ENCODE measurements at regions not wholly inside any gene's neighbourhood (a gene's known extent, or its start where the extent isn't known, plus 50 kb on each side); places are given as distances from the start of the nearest gene placed in this dataset.

- Histone ChIP-seq H3K27ac (no peak overlapping the region), H3K9me3 (ENCODE audit: low read depth, low read length) (no peaks in the 10 kb centered on the region), H3K36me3 (ENCODE audit: insufficient read depth, low read length) (no peaks in the 10 kb centered on the region), H3K9ac (ENCODE audit: insufficient read length) (no peak overlapping the region), H3K4me3 (no peak overlapping the region)
- no peak for DNase-seq (ENCODE audit: low read depth, low spot score)
- TF ChIP-seq POLR2AphosphoS5 (IDR thresholded peaks at IDR 0.05; ENCODE audit: borderline replicate concordance, low read depth, low read length) = no peak
- no peak for TF ChIP-seq FOXP2 (optimal IDR thresholded peaks at IDR 0.05; ENCODE audit: control extremely low read depth, extremely low read length, insufficient read depth)
- TF ChIP-seq EZH2 (IDR thresholded peaks at IDR 0.05) = no peak
These were observed 73.0 kb upstream of the ITGA6 start for GRCh38 chr2:172354347-172354746.

GRCh38 chr2:172357442-172357841 lies 69.9 kb upstream of the ITGA6 start:
- no peak for DNase-seq (ENCODE audit: low read depth, low spot score)
- H3K4me3 ChIP-seq = no peak overlapping the region

DNA sequence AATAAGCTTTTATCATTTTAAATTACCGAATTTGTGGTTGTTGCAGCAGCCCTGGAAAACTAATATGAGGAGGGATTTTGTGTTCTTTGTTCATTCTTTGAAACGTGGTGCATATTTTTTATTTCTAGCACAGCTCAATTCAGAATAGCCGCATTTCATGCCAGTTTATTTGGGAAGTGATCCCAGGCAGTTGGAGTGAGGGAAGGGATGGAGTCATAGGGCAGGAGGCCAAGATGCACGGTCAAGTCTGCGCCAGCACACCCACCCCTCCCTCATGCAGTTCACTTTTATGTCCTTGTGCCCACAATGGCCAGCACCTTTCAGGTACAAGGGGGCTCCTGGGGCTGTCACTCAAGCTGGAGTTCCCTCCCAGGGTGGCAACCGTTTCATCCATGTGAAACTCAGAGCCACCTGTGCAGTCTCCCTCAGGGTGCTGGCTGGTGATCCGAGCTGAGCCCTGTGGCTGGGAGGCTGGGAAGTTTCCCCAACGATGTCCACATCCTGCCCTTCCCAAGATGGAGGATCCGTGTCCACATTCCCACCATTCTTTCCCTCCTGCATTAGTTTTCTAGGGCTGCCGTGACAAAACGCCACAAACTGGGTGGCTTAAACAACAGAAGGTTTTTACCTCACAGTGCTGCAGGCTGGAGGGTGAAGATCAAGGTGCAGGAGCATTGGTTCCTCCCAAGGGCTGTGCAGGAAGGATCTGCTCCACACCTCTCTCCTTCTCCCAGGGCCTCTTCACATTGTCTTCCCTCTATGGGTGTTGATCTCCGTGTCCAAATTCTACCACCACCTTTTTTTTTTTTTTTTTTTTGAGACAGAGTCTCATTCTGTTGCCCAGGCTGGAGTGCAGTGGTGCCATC lies 68.5 kb upstream of the ITGA6 start:
- Histone ChIP-seq H3K4me3 (no peak overlapping the region), H3K36me3 (ENCODE audit: insufficient read depth, low read length) (no peaks in the 10 kb centered on the region), H3K27ac (no peak overlapping the region), H3K9me3 (ENCODE audit: low read depth, low read length) (no peaks in the 10 kb centered on the region), H3K9ac (ENCODE audit: insufficient read length) (no peak overlapping the region)
- no peak for DNase-seq (ENCODE audit: low read depth, low spot score)
- TF ChIP-seq POLR2AphosphoS5 (IDR thresholded peaks at IDR 0.05; ENCODE audit: borderline replicate concordance, low read depth, low read length) = no peak
- TF ChIP-seq EZH2 (IDR thresholded peaks at IDR 0.05) = no peak
- TF ChIP-seq FOXP2 (optimal IDR thresholded peaks at IDR 0.05; ENCODE audit: control extremely low read depth, extremely low read length, insufficient read depth) = no peak

More at GRCh38 chr2:172357442-172357841, 69.9 kb upstream of the ITGA6 start:
- no peaks in the 10 kb centered on the region for H3K9me3 ChIP-seq (ENCODE audit: low read depth, low read length)
- no peak overlapping the region for H3K9ac ChIP-seq (ENCODE audit: insufficient read length)
- TF ChIP-seq FOXP2 (optimal IDR thresholded peaks at IDR 0.05; ENCODE audit: control extremely low read depth, extremely low read length, insufficient read depth) (no peak), EZH2 (IDR thresholded peaks at IDR 0.05) (no peak), POLR2AphosphoS5 (IDR thresholded peaks at IDR 0.05; ENCODE audit: borderline replicate concordance, low read depth, low read length) (no peak)
- H3K27ac ChIP-seq = no peak overlapping the region
- no peaks in the 10 kb centered on the region for H3K36me3 ChIP-seq (ENCODE audit: insufficient read depth, low read length)

- Histone ChIP-seq H3K36me3 (ENCODE audit: insufficient read depth, low read length) (no peaks in the 10 kb centered on the region), H3K27ac (peak overlapping the region; percentile 87), H3K9me3 (ENCODE audit: low read depth, low read length) (no peaks in the 10 kb centered on the region), H3K4me3 (peak overlapping the region; percentile 36; the same call in 1 of the 2 replicates), H3K9ac (ENCODE audit: insufficient read length) (no peak overlapping the region)
- no peak for DNase-seq (ENCODE audit: low read depth, low spot score)
- TF ChIP-seq POLR2AphosphoS5 (IDR thresholded peaks at IDR 0.05; ENCODE audit: borderline replicate concordance, low read depth, low read length) = no peak
- no peak for TF ChIP-seq EZH2 (IDR thresholded peaks at IDR 0.05)
- TF ChIP-seq FOXP2 (optimal IDR thresholded peaks at IDR 0.05; ENCODE audit: control extremely low read depth, extremely low read length, insufficient read depth) = no peak
These were observed 66.0 kb upstream of the ITGA6 start for GRCh38 chr2:172361360-172361759.

DNA sequence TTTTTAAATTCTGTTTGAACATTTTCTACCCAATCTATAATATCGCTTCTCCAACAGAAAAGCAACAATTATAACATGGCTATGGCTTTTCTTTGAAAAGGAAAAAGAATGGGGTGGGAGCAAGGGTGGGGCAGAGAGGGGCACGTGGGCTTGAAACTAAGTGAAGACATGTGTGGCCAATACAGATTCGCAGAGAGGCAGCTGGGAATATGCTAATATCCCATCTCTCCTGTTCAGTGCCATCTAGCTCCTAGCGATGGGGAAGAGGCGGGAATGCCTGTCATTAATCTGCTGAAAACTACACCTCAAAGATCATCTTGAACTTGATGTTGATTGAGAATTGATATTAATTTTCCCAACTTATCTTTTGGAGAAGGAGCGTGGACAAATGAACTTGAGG lies 65.5 kb upstream of the ITGA6 start:
- TF ChIP-seq POLR2AphosphoS5 (IDR thresholded peaks at IDR 0.05; ENCODE audit: borderline replicate concordance, low read depth, low read length) (no peak), FOXP2 (optimal IDR thresholded peaks at IDR 0.05; ENCODE audit: control extremely low read depth, extremely low read length, insufficient read depth) (no peak), EZH2 (IDR thresholded peaks at IDR 0.05) (no peak)
- H3K4me3 ChIP-seq = peak overlapping the region; percentile 36; the same call in 1 of the 2 replicates
- H3K36me3 ChIP-seq (ENCODE audit: insufficient read depth, low read length) = no peaks in the 10 kb centered on the region
- H3K9ac ChIP-seq (ENCODE audit: insufficient read length) = no peak overlapping the region
- no peaks in the 10 kb centered on the region for H3K9me3 ChIP-seq (ENCODE audit: low read depth, low read length)
- no peak for DNase-seq (ENCODE audit: low read depth, low spot score)
- H3K27ac ChIP-seq = peak overlapping the region; percentile 87

DNA sequence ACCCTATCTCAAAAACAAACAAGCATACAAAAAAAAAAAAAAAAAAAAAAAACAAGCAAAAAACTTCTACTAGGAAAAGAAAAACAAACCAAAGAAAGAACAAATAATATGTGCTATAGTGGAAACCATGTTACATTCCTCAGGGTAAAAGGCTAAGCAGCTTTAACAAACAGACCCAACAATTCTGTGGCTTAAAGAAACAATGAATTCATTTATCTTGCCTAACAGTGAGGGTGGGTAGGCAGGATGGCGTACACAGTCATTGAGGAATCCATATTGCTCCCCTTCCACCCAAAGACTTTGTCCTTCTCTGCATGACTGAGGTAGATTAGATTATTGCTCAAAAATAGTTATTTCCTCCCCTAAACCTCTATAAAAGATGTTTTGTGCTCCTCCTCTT lies 63.1 kb upstream of the ITGA6 start:
- no peak for DNase-seq (ENCODE audit: low read depth, low spot score)
- Histone ChIP-seq H3K27ac (no peak overlapping the region), H3K9me3 (ENCODE audit: low read depth, low read length) (peaks cover 3% of the 10 kb centered on the region; the same call in 1 of the 2 replicates), H3K36me3 (ENCODE audit: insufficient read depth, low read length) (no peaks in the 10 kb centered on the region), H3K4me3 (no peak overlapping the region), H3K9ac (ENCODE audit: insufficient read length) (no peak overlapping the region)
- TF ChIP-seq FOXP2 (optimal IDR thresholded peaks at IDR 0.05; ENCODE audit: control extremely low read depth, extremely low read length, insufficient read depth) = no peak
- no peak for TF ChIP-seq POLR2AphosphoS5 (IDR thresholded peaks at IDR 0.05; ENCODE audit: borderline replicate concordance, low read depth, low read length)
- no peak for TF ChIP-seq EZH2 (IDR thresholded peaks at IDR 0.05)

GRCh38 chr2:172366596-172367150 lies 60.7 kb upstream of the ITGA6 start:
- H3K9me3 ChIP-seq (ENCODE audit: low read depth, low read length) = peaks cover 6% of the 10 kb centered on the region; the same call in 1 of the 2 replicates
- no peak for TF ChIP-seq EZH2 (IDR thresholded peaks at IDR 0.05)
- TF ChIP-seq FOXP2 (optimal IDR thresholded peaks at IDR 0.05; ENCODE audit: control extremely low read depth, extremely low read length, insufficient read depth) = no peak
- TF ChIP-seq POLR2AphosphoS5 (IDR thresholded peaks at IDR 0.05; ENCODE audit: borderline replicate concordance, low read depth, low read length) = no peak
- H3K36me3 ChIP-seq (ENCODE audit: insufficient read depth, low read length) = no peaks in the 10 kb centered on the region
- H3K4me3 ChIP-seq = peak overlapping the region; percentile 53
- no peak for DNase-seq (ENCODE audit: low read depth, low spot score)
- H3K27ac ChIP-seq = no peak overlapping the region; the same call in 1 of the 2 replicates
- no peak overlapping the region for H3K9ac ChIP-seq (ENCODE audit: insufficient read length)

DNA sequence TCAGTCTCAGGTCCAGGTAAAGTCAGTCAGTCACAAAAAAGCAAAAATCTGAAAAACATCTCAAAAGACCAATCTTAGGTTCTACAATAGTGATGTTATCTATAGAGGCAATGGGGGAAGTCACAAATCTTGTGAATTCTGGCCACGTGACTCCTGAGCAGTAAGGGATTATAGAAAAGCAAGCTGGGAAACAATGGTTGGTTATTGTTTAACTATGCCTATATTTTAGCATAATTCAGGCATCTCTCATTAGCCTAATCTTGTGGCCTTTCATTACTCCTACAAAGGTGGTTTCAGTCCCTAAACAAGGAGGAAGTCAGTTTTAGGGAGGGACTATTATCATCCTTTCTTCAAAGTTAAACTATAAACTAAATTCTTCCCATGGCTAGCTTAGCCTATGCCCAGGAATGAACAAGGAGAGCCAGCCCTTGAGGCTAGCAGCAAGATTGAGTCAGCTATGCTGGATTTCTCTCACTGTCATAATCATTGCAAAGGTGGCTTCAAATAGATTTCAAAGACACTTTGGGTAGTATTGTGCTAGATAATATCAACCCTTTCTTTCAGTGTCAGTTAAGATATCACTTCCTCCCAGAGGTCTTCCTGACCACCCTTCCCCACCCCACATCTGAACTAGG lies 56.4 kb upstream of the ITGA6 start:
- Histone ChIP-seq H3K9me3 (ENCODE audit: low read depth, low read length) (peaks cover 6% of the 10 kb centered on the region; the same call in 1 of the 2 replicates), H3K9ac (ENCODE audit: insufficient read length) (no peak overlapping the region), H3K36me3 (ENCODE audit: insufficient read depth, low read length) (no peaks in the 10 kb centered on the region), H3K27ac (no peak overlapping the region), H3K4me3 (no peak overlapping the region)
- no peak for DNase-seq (ENCODE audit: low read depth, low spot score)
- TF ChIP-seq POLR2AphosphoS5 (IDR thresholded peaks at IDR 0.05; ENCODE audit: borderline replicate concordance, low read depth, low read length) = no peak
- TF ChIP-seq FOXP2 (optimal IDR thresholded peaks at IDR 0.05; ENCODE audit: control extremely low read depth, extremely low read length, insufficient read depth) = no peak
- no peak for TF ChIP-seq EZH2 (IDR thresholded peaks at IDR 0.05)

All from SK-N-MC (cell line).